ENCODE measurements at regions not wholly inside any gene's neighbourhood (a gene's known extent, or its start where the extent isn't known, plus 50 kb on each side); places are given as distances from the start of the nearest gene placed in this dataset.

DNA sequence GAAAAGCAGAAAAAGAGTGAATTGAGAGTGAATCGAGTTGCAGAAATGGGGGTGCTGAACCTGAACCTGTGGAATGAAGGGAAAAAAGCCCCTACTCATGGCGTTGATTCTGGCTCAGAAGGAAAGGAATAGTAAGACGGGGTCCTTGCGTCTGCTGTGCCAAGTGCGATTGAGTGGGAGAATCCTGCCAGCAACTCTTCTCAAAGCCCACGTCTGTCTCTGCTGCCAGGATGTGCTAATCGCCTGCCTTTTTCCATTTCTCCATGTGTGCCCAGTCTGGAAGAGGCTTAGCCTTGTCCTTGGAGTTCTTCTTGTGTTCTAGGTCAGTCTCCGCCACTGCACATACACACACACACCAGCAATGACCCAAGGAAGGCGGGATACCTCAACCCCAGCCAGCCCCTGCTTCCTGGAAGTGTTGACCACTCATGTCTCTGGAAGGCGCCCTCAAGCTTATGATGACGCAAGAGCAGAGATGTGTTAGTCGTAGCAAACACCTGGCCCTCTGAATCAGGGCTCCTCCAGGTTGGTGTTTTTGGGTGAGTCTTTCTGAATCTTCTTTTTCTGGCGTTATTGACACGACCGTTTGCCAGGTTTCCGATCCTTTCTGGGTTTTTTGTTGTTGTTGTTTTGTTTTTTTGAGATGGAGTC is 262.4 kb upstream of the PROK2 start:
- Histone ChIP-seq H3K4me1 (ENCODE audit: control insufficient read depth, low read depth, low read length) (peaks cover 4% of the 10 kb centered on the region), H3K27me3 (ENCODE audit: control insufficient read depth, insufficient read depth, low read length) (no peaks in the 10 kb centered on the region), H3K9me3 (ENCODE audit: control insufficient read depth, low read depth, low read length) (no peaks in the 10 kb centered on the region), H3K36me3 (ENCODE audit: control insufficient read depth, low read depth, low read length) (no peaks in the 10 kb centered on the region), H3K9ac (ENCODE audit: low read length) (no peak overlapping the region), H3K27ac (ENCODE audit: low read length) (no peak overlapping the region), H3K4me3 (ENCODE audit: low read length) (no peak overlapping the region)

DNA sequence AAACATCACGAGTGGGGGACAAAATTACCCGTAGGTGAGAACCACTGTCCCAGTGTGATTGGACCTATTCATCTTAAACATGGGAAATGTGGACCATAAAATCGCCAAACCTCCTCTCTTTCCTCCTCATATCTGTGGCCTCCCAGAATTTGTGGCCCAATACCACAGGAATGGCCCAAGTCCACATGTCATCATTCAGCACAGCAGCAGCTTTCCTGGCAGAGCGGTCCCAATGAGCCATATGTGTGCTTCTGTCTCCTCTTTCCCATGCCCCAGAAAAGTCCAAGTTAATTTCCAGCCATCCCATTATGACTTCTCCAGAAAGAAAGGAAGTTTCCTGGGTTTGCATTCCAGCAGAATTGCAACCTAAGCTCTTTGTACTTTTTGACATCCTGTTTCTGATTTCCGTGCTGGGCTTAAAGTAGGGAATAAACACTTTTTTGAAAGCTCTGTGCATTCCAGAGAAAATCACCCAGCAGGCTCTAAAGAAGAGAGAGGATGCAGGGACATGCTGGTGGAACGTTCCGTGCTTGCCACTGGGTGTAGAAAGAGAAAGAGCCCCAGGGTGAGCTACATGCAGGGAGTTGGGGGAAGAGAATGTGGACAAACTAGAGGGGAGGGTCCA is 259.4 kb upstream of the PROK2 start:
- H3K9ac ChIP-seq (ENCODE audit: low read length), result no peak overlapping the region
- H3K36me3 ChIP-seq (ENCODE audit: control insufficient read depth, low read depth, low read length), result no peaks in the 10 kb centered on the region
- no peak overlapping the region for H3K27ac ChIP-seq (ENCODE audit: low read length)
- H3K9me3 ChIP-seq (ENCODE audit: control insufficient read depth, low read depth, low read length), result no peaks in the 10 kb centered on the region
- H3K4me3 ChIP-seq (ENCODE audit: low read length), result no peak overlapping the region
- no peaks in the 10 kb centered on the region for H3K4me1 ChIP-seq (ENCODE audit: control insufficient read depth, low read depth, low read length)
- no peaks in the 10 kb centered on the region for H3K27me3 ChIP-seq (ENCODE audit: control insufficient read depth, insufficient read depth, low read length)

DNA sequence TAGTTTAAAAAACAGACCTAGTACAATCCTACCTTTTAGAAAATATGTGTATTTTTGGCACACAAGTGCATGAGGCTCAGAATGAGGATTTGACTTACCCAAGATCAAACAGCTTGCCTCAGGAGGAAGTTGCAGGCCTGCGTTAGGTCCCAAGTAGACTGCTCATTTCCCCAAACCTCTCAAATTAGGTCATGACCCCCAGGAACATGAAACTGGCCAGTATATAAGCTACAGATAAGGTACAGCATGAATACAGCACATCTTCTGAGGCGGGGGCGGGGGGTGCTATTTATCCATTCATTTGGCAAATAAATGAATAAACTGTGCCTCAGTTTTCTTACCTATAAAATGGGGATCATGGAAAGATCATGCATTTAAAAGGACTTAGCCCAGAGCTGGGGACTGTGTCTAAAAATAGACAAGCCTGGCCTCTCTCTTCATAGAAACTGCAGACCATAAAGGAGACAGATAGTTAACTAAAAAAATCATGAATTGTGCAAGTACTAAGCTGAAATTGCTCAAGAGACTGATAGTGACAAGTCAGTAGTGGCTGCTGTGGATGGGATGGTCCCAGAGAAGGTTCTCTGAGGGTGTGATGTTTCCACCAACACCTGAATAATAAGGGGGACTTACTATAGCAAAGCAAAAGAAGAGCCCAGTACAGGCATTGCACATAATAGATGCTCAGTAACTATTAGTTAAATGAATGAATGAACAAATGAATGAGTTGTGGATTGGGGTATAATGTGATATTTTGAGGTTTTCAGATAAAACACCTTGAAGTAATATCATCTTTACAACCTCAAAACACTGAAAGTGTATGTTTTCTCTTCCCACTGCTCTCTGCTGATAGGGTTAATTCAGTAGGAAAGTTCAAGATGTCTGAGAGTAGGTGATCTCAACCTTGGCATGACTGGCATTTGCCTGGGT is 258.5 kb upstream of the PROK2 start:
- no peaks in the 10 kb centered on the region for H3K4me1 ChIP-seq (ENCODE audit: control insufficient read depth, low read depth, low read length)
- H3K9ac ChIP-seq (ENCODE audit: low read length), result no peak overlapping the region
- H3K9me3 ChIP-seq (ENCODE audit: control insufficient read depth, low read depth, low read length), result no peaks in the 10 kb centered on the region
- H3K27me3 ChIP-seq (ENCODE audit: control insufficient read depth, insufficient read depth, low read length), result no peaks in the 10 kb centered on the region
- no peak overlapping the region for H3K27ac ChIP-seq (ENCODE audit: low read length)
- no peak overlapping the region for H3K4me3 ChIP-seq (ENCODE audit: low read length)
- H3K36me3 ChIP-seq (ENCODE audit: control insufficient read depth, low read depth, low read length), result no peaks in the 10 kb centered on the region

DNA sequence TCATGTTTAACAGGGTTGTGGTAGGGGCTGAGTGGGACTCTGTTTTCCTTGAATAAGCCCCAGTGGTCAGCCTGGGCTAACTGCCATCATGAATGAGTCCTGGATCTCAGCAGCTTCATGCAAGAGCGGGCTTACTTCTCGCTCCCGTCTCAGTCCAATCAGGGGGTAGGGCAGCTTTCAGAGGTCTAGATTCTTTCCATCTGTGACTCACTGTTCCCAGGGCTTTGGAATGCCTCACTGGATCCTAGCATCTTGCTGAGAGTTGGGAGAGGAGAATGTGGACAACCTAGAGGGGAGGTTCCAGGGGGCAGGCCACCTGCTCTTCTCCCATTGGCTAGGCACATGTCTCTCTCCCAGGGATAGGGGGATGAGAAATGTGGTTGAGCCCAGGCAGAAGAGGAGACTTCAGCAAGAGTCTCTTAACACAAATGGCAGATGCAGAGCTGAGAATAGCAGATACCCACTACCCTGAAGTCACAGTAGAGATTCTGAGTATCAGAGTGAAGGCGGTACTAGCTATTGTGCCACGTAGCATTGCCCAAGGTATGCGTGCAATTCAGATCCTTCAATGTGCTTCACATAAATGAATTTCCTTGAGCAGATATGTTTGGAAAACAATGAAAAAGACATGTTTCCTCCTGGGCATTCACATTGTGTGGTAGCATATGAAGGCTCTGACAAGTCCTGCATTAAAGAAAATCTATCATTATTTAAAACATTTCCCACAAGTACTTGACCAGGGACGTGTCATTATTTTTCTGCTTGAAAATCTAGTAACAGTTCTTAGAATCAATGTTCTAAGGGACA is 257.7 kb upstream of the PROK2 start:
- Histone ChIP-seq H3K27ac (ENCODE audit: low read length) (no peak overlapping the region), H3K27me3 (ENCODE audit: control insufficient read depth, insufficient read depth, low read length) (no peaks in the 10 kb centered on the region), H3K36me3 (ENCODE audit: control insufficient read depth, low read depth, low read length) (no peaks in the 10 kb centered on the region), H3K9me3 (ENCODE audit: control insufficient read depth, low read depth, low read length) (no peaks in the 10 kb centered on the region), H3K4me3 (ENCODE audit: low read length) (no peak overlapping the region), H3K9ac (ENCODE audit: low read length) (no peak overlapping the region), H3K4me1 (ENCODE audit: control insufficient read depth, low read depth, low read length) (no peaks in the 10 kb centered on the region)

DNA sequence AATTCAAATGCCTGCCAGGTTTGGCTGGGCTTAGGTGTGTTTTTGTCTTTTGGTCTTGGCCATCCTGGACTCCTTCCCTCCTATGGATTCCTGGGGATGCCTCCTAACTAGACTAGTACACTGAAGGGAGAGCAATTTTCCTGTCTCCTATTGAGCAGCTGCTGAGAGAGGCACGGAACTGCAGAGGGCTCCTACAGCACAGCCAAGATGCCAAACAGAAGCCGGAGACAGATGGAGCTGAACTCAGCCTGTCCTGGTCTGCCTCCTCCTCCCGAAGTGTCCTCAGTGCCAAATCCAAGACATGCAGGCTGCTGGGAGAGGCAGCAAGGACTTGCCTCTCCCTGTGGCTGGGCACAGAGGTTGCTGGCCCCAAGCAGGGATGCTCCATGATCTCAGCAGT is 256.6 kb upstream of the PROK2 start:
- Histone ChIP-seq H3K4me3 (ENCODE audit: low read length) (no peak overlapping the region), H3K9me3 (ENCODE audit: control insufficient read depth, low read depth, low read length) (no peaks in the 10 kb centered on the region), H3K36me3 (ENCODE audit: control insufficient read depth, low read depth, low read length) (no peaks in the 10 kb centered on the region), H3K27ac (ENCODE audit: low read length) (no peak overlapping the region), H3K27me3 (ENCODE audit: control insufficient read depth, insufficient read depth, low read length) (no peaks in the 10 kb centered on the region), H3K9ac (ENCODE audit: low read length) (no peak overlapping the region), H3K4me1 (ENCODE audit: control insufficient read depth, low read depth, low read length) (no peaks in the 10 kb centered on the region)

DNA sequence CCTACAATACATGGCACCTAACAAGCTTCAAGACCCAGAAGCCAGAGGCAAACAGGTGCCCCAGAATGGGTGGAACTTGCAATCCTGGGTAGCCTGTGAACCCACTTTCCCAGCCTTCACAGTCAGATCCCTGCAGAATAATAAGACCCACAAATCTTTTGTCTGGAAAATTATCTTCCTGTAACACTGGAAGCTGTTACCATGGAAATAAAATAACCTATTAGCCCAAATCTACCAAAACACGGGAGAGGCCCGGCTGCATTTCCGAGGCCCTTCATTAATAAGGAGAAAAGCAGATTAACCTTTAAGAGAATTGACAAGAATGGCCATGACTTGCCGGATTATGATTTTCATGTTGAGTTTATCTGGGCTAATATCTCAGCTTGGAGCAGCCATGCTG is 256.1 kb upstream of the PROK2 start:
- H3K36me3 ChIP-seq (ENCODE audit: control insufficient read depth, low read depth, low read length), result no peaks in the 10 kb centered on the region
- no peaks in the 10 kb centered on the region for H3K9me3 ChIP-seq (ENCODE audit: control insufficient read depth, low read depth, low read length)
- no peaks in the 10 kb centered on the region for H3K4me1 ChIP-seq (ENCODE audit: control insufficient read depth, low read depth, low read length)
- no peak overlapping the region for H3K27ac ChIP-seq (ENCODE audit: low read length)
- no peak overlapping the region for H3K9ac ChIP-seq (ENCODE audit: low read length)
- no peak overlapping the region for H3K4me3 ChIP-seq (ENCODE audit: low read length)
- H3K27me3 ChIP-seq (ENCODE audit: control insufficient read depth, insufficient read depth, low read length), result no peaks in the 10 kb centered on the region

DNA sequence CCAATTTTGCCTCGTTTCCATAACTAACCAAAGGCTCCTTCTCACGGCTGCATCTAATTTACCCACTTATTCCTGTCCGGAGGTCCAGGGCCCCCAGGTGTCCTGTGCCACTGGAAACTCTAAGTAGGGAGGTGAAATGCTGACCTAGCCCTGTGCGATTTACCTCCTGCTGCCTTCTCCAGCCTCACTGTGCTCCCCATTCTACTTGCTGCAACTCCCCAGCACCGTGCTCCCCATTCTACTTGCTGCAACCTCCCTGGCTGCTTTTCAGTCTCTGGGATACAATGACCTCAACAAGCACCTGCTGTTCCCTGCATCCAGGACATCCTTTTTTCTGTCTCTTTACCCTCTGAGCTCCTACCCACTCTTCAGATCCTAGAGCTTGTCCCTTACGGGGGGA is 254.7 kb upstream of the PROK2 start:
- Histone ChIP-seq H3K27me3 (ENCODE audit: control insufficient read depth, insufficient read depth, low read length) (no peaks in the 10 kb centered on the region), H3K36me3 (ENCODE audit: control insufficient read depth, low read depth, low read length) (no peaks in the 10 kb centered on the region), H3K27ac (ENCODE audit: low read length) (no peak overlapping the region), H3K4me3 (ENCODE audit: low read length) (no peak overlapping the region), H3K4me1 (ENCODE audit: control insufficient read depth, low read depth, low read length) (no peaks in the 10 kb centered on the region), H3K9me3 (ENCODE audit: control insufficient read depth, low read depth, low read length) (no peaks in the 10 kb centered on the region), H3K9ac (ENCODE audit: low read length) (no peak overlapping the region)

DNA sequence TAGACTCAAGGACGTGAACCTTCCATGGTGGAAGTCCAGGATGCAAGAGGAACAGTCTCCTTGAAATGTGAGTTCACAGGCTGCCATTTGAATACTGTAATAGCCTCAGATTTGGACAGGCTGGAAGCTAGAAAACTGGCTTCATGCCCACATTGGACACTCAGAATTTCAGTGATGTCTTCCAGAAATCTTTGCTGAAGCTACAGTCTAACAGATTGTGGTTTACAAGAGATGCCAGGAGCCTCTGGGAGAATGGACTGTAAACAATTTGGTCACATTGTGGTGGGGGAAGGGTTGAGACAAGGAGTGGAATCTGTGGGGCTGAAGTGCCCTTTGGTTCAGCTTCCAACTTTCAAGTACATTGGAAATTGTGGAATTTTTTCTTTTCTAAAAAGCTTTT is 252.0 kb upstream of the PROK2 start:
- Histone ChIP-seq H3K4me1 (ENCODE audit: control insufficient read depth, low read depth, low read length) (peaks cover 10% of the 10 kb centered on the region), H3K9ac (ENCODE audit: low read length) (no peak overlapping the region), H3K27ac (ENCODE audit: low read length) (no peak overlapping the region), H3K36me3 (ENCODE audit: control insufficient read depth, low read depth, low read length) (no peaks in the 10 kb centered on the region), H3K9me3 (ENCODE audit: control insufficient read depth, low read depth, low read length) (no peaks in the 10 kb centered on the region), H3K27me3 (ENCODE audit: control insufficient read depth, insufficient read depth, low read length) (no peaks in the 10 kb centered on the region), H3K4me3 (ENCODE audit: low read length) (no peak overlapping the region)

DNA sequence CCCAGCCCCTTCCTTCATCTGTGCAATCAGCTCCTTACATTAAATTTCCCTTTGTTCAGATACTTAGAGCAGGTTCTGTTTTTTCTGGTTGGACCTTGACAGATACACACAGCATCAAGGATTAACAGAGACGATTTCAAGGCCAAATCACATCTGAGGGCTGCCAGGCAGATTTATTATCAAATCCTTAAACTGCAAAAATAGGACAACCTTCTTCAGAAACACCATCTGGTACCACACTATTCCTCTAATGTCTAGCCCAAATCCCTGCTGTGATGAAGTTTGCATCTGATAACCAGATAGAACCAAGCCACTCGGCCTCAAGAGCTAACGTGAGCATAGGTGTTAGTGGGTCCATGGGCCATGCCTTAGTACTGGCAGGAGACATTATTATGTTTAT is 250.7 kb upstream of the PROK2 start:
- Histone ChIP-seq H3K27ac (ENCODE audit: low read length) (no peak overlapping the region), H3K27me3 (ENCODE audit: control insufficient read depth, insufficient read depth, low read length) (no peaks in the 10 kb centered on the region), H3K9ac (ENCODE audit: low read length) (no peak overlapping the region), H3K9me3 (ENCODE audit: control insufficient read depth, low read depth, low read length) (no peaks in the 10 kb centered on the region), H3K4me3 (ENCODE audit: low read length) (no peak overlapping the region), H3K4me1 (ENCODE audit: control insufficient read depth, low read depth, low read length) (peaks cover 10% of the 10 kb centered on the region), H3K36me3 (ENCODE audit: control insufficient read depth, low read depth, low read length) (no peaks in the 10 kb centered on the region)

DNA sequence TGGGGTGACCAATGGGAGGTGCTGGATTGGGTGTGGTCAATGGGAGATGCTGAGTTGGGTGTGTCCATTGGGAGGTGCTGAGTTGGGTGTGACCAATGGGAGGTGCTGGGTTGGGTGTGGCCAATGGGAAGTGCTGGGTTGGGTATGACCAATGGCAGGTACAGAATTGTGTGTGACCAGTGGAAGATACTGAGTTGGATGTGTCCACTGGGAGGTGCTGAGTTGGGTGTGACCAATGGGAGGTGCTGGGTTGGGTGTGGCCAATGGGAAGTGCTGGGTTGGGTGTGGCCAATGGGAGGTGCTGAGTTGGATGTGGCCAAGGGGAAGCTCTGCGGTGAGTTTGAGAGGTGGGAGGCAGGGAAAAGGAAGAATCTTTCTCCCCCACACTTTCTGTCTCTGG is 250.0 kb upstream of the PROK2 start:
- Histone ChIP-seq H3K9ac (ENCODE audit: low read length) (no peak overlapping the region), H3K9me3 (ENCODE audit: control insufficient read depth, low read depth, low read length) (no peaks in the 10 kb centered on the region), H3K36me3 (ENCODE audit: control insufficient read depth, low read depth, low read length) (no peaks in the 10 kb centered on the region), H3K4me3 (ENCODE audit: low read length) (no peak overlapping the region), H3K27ac (ENCODE audit: low read length) (no peak overlapping the region), H3K4me1 (ENCODE audit: control insufficient read depth, low read depth, low read length) (peaks cover 10% of the 10 kb centered on the region), H3K27me3 (ENCODE audit: control insufficient read depth, insufficient read depth, low read length) (no peaks in the 10 kb centered on the region)
